ENCODE measurements at regions not wholly inside any gene's neighbourhood (a gene's known extent, or its start where the extent isn't known, plus 50 kb on each side); places are given as distances from the start of the nearest gene placed in this dataset.

DNA sequence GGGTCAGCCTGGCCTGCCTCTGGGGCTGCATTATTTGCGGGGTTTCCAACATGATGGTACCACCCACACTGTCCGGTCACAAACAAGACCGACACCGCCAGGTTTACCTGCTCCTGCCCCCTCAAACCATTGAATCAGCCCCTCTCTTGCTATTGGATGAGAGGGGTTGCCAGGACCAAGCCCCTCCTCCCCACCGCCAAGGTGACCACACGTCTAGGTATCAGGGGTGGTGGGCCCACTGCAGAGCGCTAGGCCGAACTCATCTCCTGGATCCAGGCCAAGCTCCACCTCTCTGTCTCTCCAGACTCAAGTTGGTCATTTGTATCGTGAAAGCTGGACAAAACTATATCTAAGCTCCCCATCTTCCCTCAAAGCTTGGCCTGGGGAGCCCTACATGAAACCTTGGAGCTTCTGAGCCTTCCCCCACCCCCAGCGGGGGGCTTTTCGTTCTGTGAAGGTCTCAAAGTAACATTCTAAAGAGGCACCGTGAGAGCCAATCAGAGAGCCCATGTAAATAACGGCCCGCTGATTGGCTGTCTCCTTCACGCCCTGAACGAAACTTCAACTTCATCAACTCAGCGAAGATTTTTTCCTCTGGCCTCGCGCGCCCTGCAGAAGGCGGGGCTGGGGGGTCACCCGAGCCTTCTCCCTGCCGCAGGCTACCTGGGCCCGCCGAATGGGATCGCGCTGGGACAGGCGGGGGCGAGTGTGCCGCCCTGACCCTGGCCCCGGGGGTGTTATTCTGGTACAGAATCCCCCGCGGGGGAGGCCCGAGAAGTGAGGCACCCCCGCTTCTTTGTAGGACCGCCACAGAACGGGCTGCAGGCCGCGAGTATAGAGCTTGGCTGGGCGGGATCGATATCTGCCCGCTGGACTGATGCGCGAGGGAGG is 49.6 kb upstream of the PSD2 start:
- no peak for DNase-seq (ENCODE audit: extremely low read depth, low read depth)
- TF ChIP-seq, protein P1, sequence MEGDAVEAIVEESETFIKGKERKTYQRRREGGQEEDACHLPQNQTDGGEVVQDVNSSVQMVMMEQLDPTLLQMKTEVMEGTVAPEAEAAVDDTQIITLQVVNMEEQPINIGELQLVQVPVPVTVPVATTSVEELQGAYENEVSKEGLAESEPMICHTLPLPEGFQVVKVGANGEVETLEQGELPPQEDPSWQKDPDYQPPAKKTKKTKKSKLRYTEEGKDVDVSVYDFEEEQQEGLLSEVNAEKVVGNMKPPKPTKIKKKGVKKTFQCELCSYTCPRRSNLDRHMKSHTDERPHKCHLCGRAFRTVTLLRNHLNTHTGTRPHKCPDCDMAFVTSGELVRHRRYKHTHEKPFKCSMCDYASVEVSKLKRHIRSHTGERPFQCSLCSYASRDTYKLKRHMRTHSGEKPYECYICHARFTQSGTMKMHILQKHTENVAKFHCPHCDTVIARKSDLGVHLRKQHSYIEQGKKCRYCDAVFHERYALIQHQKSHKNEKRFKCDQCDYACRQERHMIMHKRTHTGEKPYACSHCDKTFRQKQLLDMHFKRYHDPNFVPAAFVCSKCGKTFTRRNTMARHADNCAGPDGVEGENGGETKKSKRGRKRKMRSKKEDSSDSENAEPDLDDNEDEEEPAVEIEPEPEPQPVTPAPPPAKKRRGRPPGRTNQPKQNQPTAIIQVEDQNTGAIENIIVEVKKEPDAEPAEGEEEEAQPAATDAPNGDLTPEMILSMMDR (IDR thresholded peaks at IDR 0.05; ENCODE audit: low read depth, low read length), result no peak
